ENCODE measurements at regions not wholly inside any gene's neighbourhood (a gene's known extent, or its start where the extent isn't known, plus 50 kb on each side); places are given as distances from the start of the nearest gene placed in this dataset.

- no peaks in the 10 kb centered on the region for H3K36me3 ChIP-seq (ENCODE audit: control insufficient read depth, insufficient read depth, low read length)
- no peak overlapping the region for H3K9ac ChIP-seq (ENCODE audit: low read length)
- H3K4me3 ChIP-seq (ENCODE audit: low read depth, low read length), result no peak overlapping the region
- peaks cover 24% of the 10 kb centered on the region for H3K4me1 ChIP-seq (ENCODE audit: control insufficient read depth, insufficient read depth, low read length)
- H3K27me3 ChIP-seq (ENCODE audit: control insufficient read depth, insufficient read depth, low read length), result no peaks in the 10 kb centered on the region
- H3K27ac ChIP-seq (ENCODE audit: low read depth, low read length), result no peak overlapping the region
- no peaks in the 10 kb centered on the region for H3K9me3 ChIP-seq (ENCODE audit: control insufficient read depth, insufficient read depth, low read depth, low read length)
Measured at GRCh38 chr18:64202863-64203262, 54.0 kb upstream of the LINC00305 start.

- H3K27ac ChIP-seq (ENCODE audit: low read depth, low read length), result no peak overlapping the region
- peaks cover 24% of the 10 kb centered on the region for H3K4me1 ChIP-seq (ENCODE audit: control insufficient read depth, insufficient read depth, low read length)
- H3K9ac ChIP-seq (ENCODE audit: low read length), result no peak overlapping the region
- no peaks in the 10 kb centered on the region for H3K36me3 ChIP-seq (ENCODE audit: control insufficient read depth, insufficient read depth, low read length)
- H3K9me3 ChIP-seq (ENCODE audit: control insufficient read depth, insufficient read depth, low read depth, low read length), result no peaks in the 10 kb centered on the region
- H3K4me3 ChIP-seq (ENCODE audit: low read depth, low read length), result no peak overlapping the region
- no peaks in the 10 kb centered on the region for H3K27me3 ChIP-seq (ENCODE audit: control insufficient read depth, insufficient read depth, low read length)
Measured at GRCh38 chr18:64202210-64202836, 53.4 kb upstream of the LINC00305 start.

GRCh38 chr18:64201781-64202180 is 52.9 kb upstream of the LINC00305 start:
- no peaks in the 10 kb centered on the region for H3K27me3 ChIP-seq (ENCODE audit: control insufficient read depth, insufficient read depth, low read length)
- H3K27ac ChIP-seq (ENCODE audit: low read depth, low read length), result no peak overlapping the region
- no peaks in the 10 kb centered on the region for H3K9me3 ChIP-seq (ENCODE audit: control insufficient read depth, insufficient read depth, low read depth, low read length)
- H3K4me3 ChIP-seq (ENCODE audit: low read depth, low read length), result no peak overlapping the region
- no peaks in the 10 kb centered on the region for H3K36me3 ChIP-seq (ENCODE audit: control insufficient read depth, insufficient read depth, low read length)
- H3K4me1 ChIP-seq (ENCODE audit: control insufficient read depth, insufficient read depth, low read length), result peaks cover 24% of the 10 kb centered on the region
- H3K9ac ChIP-seq (ENCODE audit: low read length), result no peak overlapping the region

GRCh38 chr18:64199581-64199980 is 50.7 kb upstream of the LINC00305 start:
- Histone ChIP-seq H3K4me1 (ENCODE audit: control insufficient read depth, insufficient read depth, low read length) (peaks cover 22% of the 10 kb centered on the region), H3K27ac (ENCODE audit: low read depth, low read length) (no peak overlapping the region), H3K27me3 (ENCODE audit: control insufficient read depth, insufficient read depth, low read length) (no peaks in the 10 kb centered on the region), H3K36me3 (ENCODE audit: control insufficient read depth, insufficient read depth, low read length) (no peaks in the 10 kb centered on the region), H3K9ac (ENCODE audit: low read length) (no peak overlapping the region), H3K9me3 (ENCODE audit: control insufficient read depth, insufficient read depth, low read depth, low read length) (no peaks in the 10 kb centered on the region), H3K4me3 (ENCODE audit: low read depth, low read length) (no peak overlapping the region)

Measured in HUES6 (cell line).